ENCODE measurements at regions not wholly inside any gene's neighbourhood (a gene's known extent, or its start where the extent isn't known, plus 50 kb on each side); places are given as distances from the start of the nearest gene placed in this dataset.

DNA sequence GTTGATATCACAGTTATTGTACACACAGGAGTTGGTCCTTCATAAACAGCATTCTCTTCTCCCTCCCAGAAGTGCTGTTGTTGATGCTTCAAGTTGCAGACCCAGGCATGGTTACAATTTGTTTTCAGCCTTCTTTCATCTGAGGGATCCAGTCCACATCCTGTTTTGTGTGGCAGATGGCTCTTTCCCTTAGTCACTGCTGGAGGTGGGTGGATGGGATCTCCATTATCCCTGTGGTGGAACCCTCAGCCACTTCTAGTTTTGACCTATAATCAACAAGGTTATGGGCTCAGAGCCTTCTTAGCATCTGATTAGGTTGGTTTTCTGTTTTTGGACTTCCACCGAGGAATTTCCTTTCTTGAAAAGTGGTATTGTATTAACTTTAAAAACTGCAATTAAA lies 214.2 kb downstream of the SH2D4B start:
- DNase-seq, result no peak
- TF ChIP-seq, protein P1, sequence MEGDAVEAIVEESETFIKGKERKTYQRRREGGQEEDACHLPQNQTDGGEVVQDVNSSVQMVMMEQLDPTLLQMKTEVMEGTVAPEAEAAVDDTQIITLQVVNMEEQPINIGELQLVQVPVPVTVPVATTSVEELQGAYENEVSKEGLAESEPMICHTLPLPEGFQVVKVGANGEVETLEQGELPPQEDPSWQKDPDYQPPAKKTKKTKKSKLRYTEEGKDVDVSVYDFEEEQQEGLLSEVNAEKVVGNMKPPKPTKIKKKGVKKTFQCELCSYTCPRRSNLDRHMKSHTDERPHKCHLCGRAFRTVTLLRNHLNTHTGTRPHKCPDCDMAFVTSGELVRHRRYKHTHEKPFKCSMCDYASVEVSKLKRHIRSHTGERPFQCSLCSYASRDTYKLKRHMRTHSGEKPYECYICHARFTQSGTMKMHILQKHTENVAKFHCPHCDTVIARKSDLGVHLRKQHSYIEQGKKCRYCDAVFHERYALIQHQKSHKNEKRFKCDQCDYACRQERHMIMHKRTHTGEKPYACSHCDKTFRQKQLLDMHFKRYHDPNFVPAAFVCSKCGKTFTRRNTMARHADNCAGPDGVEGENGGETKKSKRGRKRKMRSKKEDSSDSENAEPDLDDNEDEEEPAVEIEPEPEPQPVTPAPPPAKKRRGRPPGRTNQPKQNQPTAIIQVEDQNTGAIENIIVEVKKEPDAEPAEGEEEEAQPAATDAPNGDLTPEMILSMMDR (IDR thresholded peaks at IDR 0.05), result no peak
- TF ChIP-seq EZH2 (IDR thresholded peaks at IDR 0.05; ENCODE audit: borderline replicate concordance, insufficient read depth, low read depth, low read length, poor library complexity, severe bottlenecking), result no peak
- Mint-ChIP-seq H3K4me3 (no peak overlapping the region), H3K4me1 (no peaks in the 10 kb centered on the region), H3K9me3 (ENCODE audit: insufficient read depth) (peaks cover 2% of the 10 kb centered on the region), H3K27ac (no peak overlapping the region), H3K27me3 (peaks cover 8% of the 10 kb centered on the region)
- no peaks in the 10 kb centered on the region for H4K20me1 ChIP-seq (ENCODE audit: control insufficient read depth, insufficient read depth, low read length, poor library complexity, severe bottlenecking)
- CTCF ChIA-PET, result no interaction called here
- no peak overlapping the region for H3K4me3 ChIP-seq (ENCODE audit: control extremely low read depth in 1 of 5, extremely low read depth in 1 of 5, insufficient read depth in 1 of 5, low read depth in 2 of 5, low read length in 4 of 5)
- H3K4me2 ChIP-seq (replicated peaks; ENCODE audit: low read depth, low read length, poor library complexity, severe bottlenecking), result no peak overlapping the region
- H3K27me3 ChIP-seq (replicated peaks in 1 of 4; ENCODE audit: control extremely low read depth in 1 of 4, control insufficient read depth in 3 of 4, insufficient read depth in 4 of 4, low read length in 3 of 4), result peaks cover 0 to 4% (median 0%) of the 10 kb centered on the region in 4 experiments
- no peak for ATAC-seq (ENCODE audit: low read depth)
- WGBS (ENCODE audit: insufficient coverage), result no CpG with 5 or more reads among the region's 1 CpG
- no peak overlapping the region for H3K9ac ChIP-seq (ENCODE audit: low read length)
- H3K79me2 ChIP-seq (ENCODE audit: control insufficient read depth, insufficient read depth, low read length), result no peaks in the 10 kb centered on the region
- intact Hi-C loops (cut with micrococcal nuclease), result no loop called here
- H3K9me3 ChIP-seq (ENCODE audit: control extremely low read depth in 1 of 3, control insufficient read depth in 2 of 3, insufficient read depth in 1 of 3, low read length in 2 of 3), result no peaks in the 10 kb centered on the region
- H3K36me3 ChIP-seq (replicated peaks in 1 of 2; ENCODE audit: control extremely low read depth in 1 of 2, control insufficient read depth in 1 of 2, extremely low read depth in 1 of 2, insufficient read depth in 2 of 2, low read length in 1 of 2), result no peaks in the 10 kb centered on the region
- POLR2A ChIA-PET, result no interaction called here
- no peak overlapping the region for H3K27ac ChIP-seq (ENCODE audit: low read length in 2 of 2)
- H2AFZ ChIP-seq (ENCODE audit: insufficient read depth, low read depth, low read length, poor library complexity, severe bottlenecking), result no peak overlapping the region
- no peaks in the 10 kb centered on the region for H3K4me1 ChIP-seq (ENCODE audit: control insufficient read depth in 2 of 2, insufficient read depth in 2 of 2, low read length in 2 of 2)

DNA sequence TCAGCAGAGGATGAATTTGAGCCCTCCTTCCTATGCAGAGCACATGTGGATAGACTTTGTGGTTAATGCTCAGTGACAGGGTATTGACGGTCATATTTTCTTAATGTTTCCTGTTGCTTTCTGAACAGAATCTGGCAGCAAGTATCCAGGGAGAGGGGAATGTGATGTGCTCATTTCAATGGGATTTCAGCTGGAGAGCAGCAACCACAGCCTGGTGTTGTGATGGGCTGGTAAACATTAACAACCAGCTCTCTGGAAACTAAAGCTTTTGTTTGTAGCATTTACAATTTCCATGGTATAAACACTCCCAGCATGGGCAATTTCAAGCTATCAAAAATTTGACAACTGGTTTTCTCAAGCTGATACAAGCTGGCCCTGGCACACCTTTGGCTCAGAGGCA lies 215.9 kb downstream of the SH2D4B start:
- Histone ChIP-seq H2AFZ (ENCODE audit: insufficient read depth, low read depth, low read length, poor library complexity, severe bottlenecking) (no peak overlapping the region), H3K4me1 (ENCODE audit: control insufficient read depth in 2 of 2, insufficient read depth in 2 of 2, low read length in 2 of 2) (no peaks in the 10 kb centered on the region), H3K4me2 (replicated peaks; ENCODE audit: low read depth, low read length, poor library complexity, severe bottlenecking) (no peak overlapping the region), H3K36me3 (replicated peaks in 1 of 2; ENCODE audit: control extremely low read depth in 1 of 2, control insufficient read depth in 1 of 2, extremely low read depth in 1 of 2, insufficient read depth in 2 of 2, low read length in 1 of 2) (no peaks in the 10 kb centered on the region), H3K9me3 (ENCODE audit: control extremely low read depth in 1 of 3, control insufficient read depth in 2 of 3, insufficient read depth in 1 of 3, low read length in 2 of 3) (no peaks in the 10 kb centered on the region), H3K9ac (ENCODE audit: low read length) (no peak overlapping the region), H3K27ac (ENCODE audit: low read length in 2 of 2) (no peak overlapping the region), H3K27me3 (replicated peaks in 1 of 4; ENCODE audit: control extremely low read depth in 1 of 4, control insufficient read depth in 3 of 4, insufficient read depth in 4 of 4, low read length in 3 of 4) (peaks cover 0 to 4% (median 0%) of the 10 kb centered on the region in 4 experiments), H3K79me2 (ENCODE audit: control insufficient read depth, insufficient read depth, low read length) (no peaks in the 10 kb centered on the region), H3K4me3 (ENCODE audit: control extremely low read depth in 1 of 5, extremely low read depth in 1 of 5, insufficient read depth in 1 of 5, low read depth in 2 of 5, low read length in 4 of 5) (no peak overlapping the region), H4K20me1 (ENCODE audit: control insufficient read depth, insufficient read depth, low read length, poor library complexity, severe bottlenecking) (no peaks in the 10 kb centered on the region)
- no peak for DNase-seq
- no peak overlapping the region for H3K4me3 Mint-ChIP-seq
- ChIA-PET POLR2A (no interaction called here), CTCF (no interaction called here)
- H3K9me3 Mint-ChIP-seq (ENCODE audit: insufficient read depth), result peaks cover 2% of the 10 kb centered on the region
- peaks cover 9% of the 10 kb centered on the region for H3K27me3 Mint-ChIP-seq
- intact Hi-C loops (cut with micrococcal nuclease), result no loop called here
- no peak for TF ChIP-seq EZH2 (IDR thresholded peaks at IDR 0.05; ENCODE audit: borderline replicate concordance, insufficient read depth, low read depth, low read length, poor library complexity, severe bottlenecking)
- TF ChIP-seq, protein P1 (IDR thresholded peaks at IDR 0.05), result no peak
- no peak overlapping the region for H3K27ac Mint-ChIP-seq
- no peaks in the 10 kb centered on the region for H3K4me1 Mint-ChIP-seq
- ATAC-seq (ENCODE audit: low read depth), result no peak
- WGBS (ENCODE audit: insufficient coverage), result 33% methylated on average over 1 of the region's 1 CpG

Measured in B cell (primary cell).